ENCODE measurements at regions not wholly inside any gene's neighbourhood (a gene's known extent, or its start where the extent isn't known, plus 50 kb on each side); places are given as distances from the start of the nearest gene placed in this dataset.

DNA sequence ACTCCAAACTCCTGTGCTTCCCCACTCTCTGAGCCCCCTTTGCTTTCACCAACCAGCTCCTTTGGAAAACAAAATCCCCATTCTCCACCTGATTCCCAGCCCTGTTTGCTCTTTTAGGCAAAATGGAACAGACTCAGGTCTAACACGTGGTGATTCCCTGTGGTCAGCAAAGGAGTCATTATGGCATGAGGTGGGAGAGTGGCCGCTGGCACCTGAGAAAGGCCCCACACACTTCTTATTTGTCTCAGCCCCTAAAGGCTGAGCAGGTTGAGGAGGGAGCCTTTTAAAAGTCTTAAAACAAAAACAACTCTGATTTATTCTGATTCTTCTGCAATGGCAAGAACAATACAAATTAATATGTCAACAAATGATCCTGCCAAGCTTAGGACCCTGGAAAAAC, 401.2 kb downstream of the TNS1 start:
- TF ChIP-seq, protein P1, sequence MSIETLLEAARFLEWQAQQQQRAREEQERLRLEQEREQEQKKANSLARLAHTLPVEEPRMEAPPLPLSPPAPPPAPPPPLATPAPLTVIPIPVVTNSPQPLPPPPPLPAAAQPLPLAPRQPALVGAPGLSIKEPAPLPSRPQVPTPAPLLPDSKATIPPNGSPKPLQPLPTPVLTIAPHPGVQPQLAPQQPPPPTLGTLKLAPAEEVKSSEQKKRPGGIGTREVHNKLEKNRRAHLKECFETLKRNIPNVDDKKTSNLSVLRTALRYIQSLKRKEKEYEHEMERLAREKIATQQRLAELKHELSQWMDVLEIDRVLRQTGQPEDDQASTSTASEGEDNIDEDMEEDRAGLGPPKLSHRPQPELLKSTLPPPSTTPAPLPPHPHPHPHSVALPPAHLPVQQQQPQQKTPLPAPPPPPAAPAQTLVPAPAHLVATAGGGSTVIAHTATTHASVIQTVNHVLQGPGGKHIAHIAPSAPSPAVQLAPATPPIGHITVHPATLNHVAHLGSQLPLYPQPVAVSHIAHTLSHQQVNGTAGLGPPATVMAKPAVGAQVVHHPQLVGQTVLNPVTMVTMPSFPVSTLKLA (IDR thresholded peaks at IDR 0.05) = 0 out of 2 replicates have a peak, but pooled peaks have one; percentile 35
- TF ChIP-seq ZNF644 (CRISPR knock-in tag; IDR thresholded peaks at IDR 0.05; ENCODE audit: low read depth) = no peak
- no peak for TF ChIP-seq ZNF460 (CRISPR knock-in tag; IDR thresholded peaks at IDR 0.05; ENCODE audit: borderline replicate concordance)
- no peak for TF ChIP-seq IRX3 (CRISPR knock-in tag; IDR thresholded peaks at IDR 0.05; ENCODE audit: borderline replicate concordance, low read depth)
- in situ Hi-C loops (cut with HindIII; ENCODE audit: extremely low pct_ligation_motif_present, low pct_unique_long_range_greater_than_20kb) (no loop called here), intact Hi-C loops (cut with micrococcal nuclease; ENCODE audit: unreplicated experiment) (no loop called here)
- H3K4me2 ChIP-seq (ENCODE audit: low read depth, low read length) = no peak overlapping the region
- ChIA-PET CTCF (ENCODE audit: low intra/inter-chr PET ratio, low total read pairs) (no interaction called here), POLR2A (no interaction called here)
- H2AFZ ChIP-seq (ENCODE audit: low read length) = no peak overlapping the region
- no peak overlapping the region for H3K27ac ChIP-seq (ENCODE audit: extremely low read length, insufficient read depth, low read length)
- no peak for ATAC-seq
- H3K9me3 ChIP-seq (ENCODE audit: low read length) = no peaks in the 10 kb centered on the region
- BruUV-seq (replicated peaks) = no TSS peak
- WGBS (ENCODE audit: low lambda C conversion rate) = 0% methylated on average over 2 of the region's 2 CpGs
- no peaks in the 10 kb centered on the region for H3K79me2 ChIP-seq (ENCODE audit: insufficient read depth, low read length)
- H3K27me3 ChIP-seq (ENCODE audit: control insufficient read depth in 1 of 2, insufficient read depth in 2 of 2, low read length in 2 of 2) = peaks cover 0 to 26% of the 10 kb centered on the region in 2 experiments; a peak in 3 of 5 replicates
- H3K9ac ChIP-seq (ENCODE audit: insufficient read depth, low read depth, low read length) = no peak overlapping the region
- DNase-seq (ENCODE audit: low spot score) = no peak
- H3K4me1 ChIP-seq (ENCODE audit: insufficient read depth, low read length) = no peaks in the 10 kb centered on the region
- H3K4me3 ChIP-seq (replicated peaks in 1 of 3; ENCODE audit: insufficient read depth in 1 of 3, low read depth in 2 of 3, low read length in 3 of 3) = no peak overlapping the region
- H4K20me1 ChIP-seq (ENCODE audit: insufficient read depth, low read length) = no peaks in the 10 kb centered on the region
- no peaks in the 10 kb centered on the region for H3K36me3 ChIP-seq (replicated peaks in 1 of 2; ENCODE audit: control insufficient read depth in 1 of 2, insufficient read depth in 2 of 2, low read length in 2 of 2)
- FAIRE-seq = no peak

DNA sequence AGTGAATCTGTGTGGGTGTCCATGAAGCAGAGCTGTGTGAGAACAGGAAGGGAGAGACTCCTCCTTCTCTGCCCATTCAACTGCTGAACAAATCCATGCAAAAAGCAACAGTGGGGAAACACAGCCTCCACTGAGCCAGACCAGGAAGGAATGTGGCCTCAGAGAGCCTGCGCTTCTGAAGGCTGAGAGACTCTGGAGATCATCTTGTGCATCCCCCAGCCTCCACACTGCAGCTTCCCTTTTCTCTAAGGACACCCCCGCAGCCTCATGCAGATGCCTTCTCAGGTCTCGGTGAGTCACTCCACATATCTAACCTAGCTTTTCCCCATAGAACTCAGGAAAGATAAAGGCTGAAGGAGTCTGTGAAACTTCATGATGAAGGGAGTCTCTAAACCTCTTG, 402.9 kb downstream of the TNS1 start:
- TF ChIP-seq SMAD1 (CRISPR knock-in tag; IDR thresholded peaks at IDR 0.05; ENCODE audit: borderline replicate concordance, low read depth) = no peak
- TF ChIP-seq, protein P2, sequence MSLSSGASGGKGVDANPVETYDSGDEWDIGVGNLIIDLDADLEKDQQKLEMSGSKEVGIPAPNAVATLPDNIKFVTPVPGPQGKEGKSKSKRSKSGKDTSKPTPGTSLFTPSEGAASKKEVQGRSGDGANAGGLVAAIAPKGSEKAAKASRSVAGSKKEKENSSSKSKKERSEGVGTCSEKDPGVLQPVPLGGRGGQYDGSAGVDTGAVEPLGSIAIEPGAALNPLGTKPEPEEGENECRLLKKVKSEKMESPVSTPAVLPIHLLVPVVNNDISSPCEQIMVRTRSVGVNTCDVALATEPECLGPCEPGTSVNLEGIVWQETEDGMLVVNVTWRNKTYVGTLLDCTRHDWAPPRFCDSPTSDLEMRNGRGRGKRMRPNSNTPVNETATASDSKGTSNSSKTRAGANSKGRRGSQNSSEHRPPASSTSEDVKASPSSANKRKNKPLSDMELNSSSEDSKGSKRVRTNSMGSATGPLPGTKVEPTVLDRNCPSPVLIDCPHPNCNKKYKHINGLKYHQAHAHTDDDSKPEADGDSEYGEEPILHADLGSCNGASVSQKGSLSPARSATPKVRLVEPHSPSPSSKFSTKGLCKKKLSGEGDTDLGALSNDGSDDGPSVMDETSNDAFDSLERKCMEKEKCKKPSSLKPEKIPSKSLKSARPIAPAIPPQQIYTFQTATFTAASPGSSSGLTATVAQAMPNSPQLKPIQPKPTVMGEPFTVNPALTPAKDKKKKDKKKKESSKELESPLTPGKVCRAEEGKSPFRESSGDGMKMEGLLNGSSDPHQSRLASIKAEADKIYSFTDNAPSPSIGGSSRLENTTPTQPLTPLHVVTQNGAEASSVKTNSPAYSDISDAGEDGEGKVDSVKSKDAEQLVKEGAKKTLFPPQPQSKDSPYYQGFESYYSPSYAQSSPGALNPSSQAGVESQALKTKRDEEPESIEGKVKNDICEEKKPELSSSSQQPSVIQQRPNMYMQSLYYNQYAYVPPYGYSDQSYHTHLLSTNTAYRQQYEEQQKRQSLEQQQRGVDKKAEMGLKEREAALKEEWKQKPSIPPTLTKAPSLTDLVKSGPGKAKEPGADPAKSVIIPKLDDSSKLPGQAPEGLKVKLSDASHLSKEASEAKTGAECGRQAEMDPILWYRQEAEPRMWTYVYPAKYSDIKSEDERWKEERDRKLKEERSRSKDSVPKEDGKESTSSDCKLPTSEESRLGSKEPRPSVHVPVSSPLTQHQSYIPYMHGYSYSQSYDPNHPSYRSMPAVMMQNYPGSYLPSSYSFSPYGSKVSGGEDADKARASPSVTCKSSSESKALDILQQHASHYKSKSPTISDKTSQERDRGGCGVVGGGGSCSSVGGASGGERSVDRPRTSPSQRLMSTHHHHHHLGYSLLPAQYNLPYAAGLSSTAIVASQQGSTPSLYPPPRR (CRISPR knock-in tag; IDR thresholded peaks at IDR 0.05; ENCODE audit: borderline replicate concordance) = no peak
- H3K4me2 ChIP-seq (ENCODE audit: low read depth, low read length) = no peak overlapping the region
- POLR2A ChIA-PET = no interaction called here
- no peak overlapping the region for H3K27ac ChIP-seq (ENCODE audit: extremely low read length, insufficient read depth, low read length)
- no peak for DNase-seq (ENCODE audit: low spot score)
- no peak overlapping the region for H3K9ac ChIP-seq (ENCODE audit: insufficient read depth, low read depth, low read length)
- no peak for FAIRE-seq
- H2AFZ ChIP-seq (ENCODE audit: low read length) = no peak overlapping the region
- in situ Hi-C loops (cut with HindIII; ENCODE audit: extremely low pct_ligation_motif_present, low pct_unique_long_range_greater_than_20kb) (no loop called here), intact Hi-C loops (cut with micrococcal nuclease; ENCODE audit: unreplicated experiment) (no loop called here)
- no peaks in the 10 kb centered on the region for H3K9me3 ChIP-seq (ENCODE audit: low read length)
- H4K20me1 ChIP-seq (ENCODE audit: insufficient read depth, low read length) = no peaks in the 10 kb centered on the region
- ATAC-seq = no peak
- WGBS (ENCODE audit: low lambda C conversion rate) = 17% methylated on average over 3 of the region's 3 CpGs
- H3K79me2 ChIP-seq (ENCODE audit: insufficient read depth, low read length) = no peaks in the 10 kb centered on the region
- no TSS peak for BruUV-seq (replicated peaks)
- H3K36me3 ChIP-seq (replicated peaks in 1 of 2; ENCODE audit: control insufficient read depth in 1 of 2, insufficient read depth in 2 of 2, low read length in 2 of 2) = no peaks in the 10 kb centered on the region
- CTCF ChIA-PET (ENCODE audit: low intra/inter-chr PET ratio, low total read pairs) = no interaction called here
- no peaks in the 10 kb centered on the region for H3K4me1 ChIP-seq (ENCODE audit: insufficient read depth, low read length)
- peaks cover 0 to 26% of the 10 kb centered on the region in 2 experiments; a peak in 3 of 5 replicates for H3K27me3 ChIP-seq (ENCODE audit: control insufficient read depth in 1 of 2, insufficient read depth in 2 of 2, low read length in 2 of 2)
- no peak overlapping the region for H3K4me3 ChIP-seq (replicated peaks in 1 of 3; ENCODE audit: insufficient read depth in 1 of 3, low read depth in 2 of 3, low read length in 3 of 3)
